A549 (cell line): ENCODE measurements at regions not wholly inside any gene's neighbourhood (a gene's known extent, or its start where the extent isn't known, plus 50 kb on each side); places are given as distances from the start of the nearest gene placed in this dataset.

ENCODE experiments used
- ATAC-seq, 2 experiments: fragments of 200-7000 bp in 1 of 2; fragments of >200 bp in 1 of 2; cut with Nextera tagmentation in 1 of 2; cut with Tn5 transposase in 1 of 2; 3 replicates each; pipeline versions ENCODE4 v1.8.0 to v1.9.1; 2018 to 2020; ENCODE audit warnings: mild to moderate bottlenecking in 1 of 2, moderate library complexity in 1 of 2
- CTCF ChIA-PET: fragments of 300-600 bp; sonication (Branson Sonifier 250); formaldehyde crosslinking; extraction: SDS; loops from one replicate; lab custom pipeline; 2021; ENCODE audit warnings: antibody characterized with exemption, inconsistent platforms; lab: Yijun Ruan, JAX
- POLR2A ChIA-PET: fragments of 350-600 bp; formaldehyde crosslinking; extraction: SDS; loops from one replicate; lab custom pipeline; 2021; ENCODE audit warnings: antibody characterized with exemption, inconsistent platforms; lab: Yijun Ruan, JAX
- DNase-seq, 2 experiments: peaks; one replicate each; pipeline versions ENCODE4 v3.0.0 to v3.0.0-alpha.2; 2011 to 2016; ENCODE audit warnings: low read depth in 1 of 2, low spot score in 1 of 2
- FAIRE-seq: peaks from 2 replicates; lab custom pipeline; 2011; peaks lifted over from hg19 to GRCh38; lab: Jason Lieb, UNC
- H3K27ac ChIP-seq, 2 experiments: fragments of >200 bp; sonication (Bioruptor Twin); formaldehyde crosslinking; 3 replicates each; pipeline ENCODE4 v1.5.1; 2016 to 2017
- H3K4me1 ChIP-seq: fragments of >200 bp; sonication (Bioruptor Twin); formaldehyde crosslinking; 3 replicates; pipeline ENCODE4 v1.6.1; 2016
- H3K4me2 ChIP-seq: fragments of >200 bp; sonication (Bioruptor Twin); formaldehyde crosslinking; 3 replicates; pipeline ENCODE4 v1.6.1; 2016
- H3K4me3 ChIP-seq: fragments of >200 bp; sonication (Bioruptor Twin); formaldehyde crosslinking; 3 replicates; pipeline ENCODE4 v1.5.1; 2016
- H3K9me3 ChIP-seq: fragments of >200 bp; sonication (Bioruptor Twin); formaldehyde crosslinking; 3 replicates; pipeline ENCODE4 v1.6.1; 2016
- CHD2 ChIP-seq: fragments of 150-350 bp; IDR thresholded peaks from 2 replicates; pipeline ENCODE4 v1.6.1; 2014; ENCODE audit warnings: low read length; ENCODE audit not compliant: partially characterized antibody
- EHF ChIP-seq: fragments of 250-450 bp; sonication (Bioruptor Pico); IDR thresholded peaks from 2 replicates; pipeline ENCODE4 v1.5.0; 2020; ENCODE audit warnings: mild to moderate bottlenecking
- ELK1 ChIP-seq: fragments of 150-350 bp; IDR thresholded peaks from 2 replicates; pipeline ENCODE4 v1.6.1; 2014; ENCODE audit warnings: low read depth, mild to moderate bottlenecking, low read length
- FOSL2 ChIP-seq, 2 experiments: fragments of 450-650 bp in 1 of 2; fragments of >200 bp in 1 of 2; sonication (Bioruptor Twin) in 1 of 2; formaldehyde crosslinking; IDR thresholded peaks; 2 replicates each; pipeline versions ENCODE4 v1.5.0 to v1.6.1; 2016 to 2020; ENCODE audit warnings: mild to moderate bottlenecking in 1 of 2, moderate library complexity in 1 of 2
- GATA3 ChIP-seq: IDR thresholded peaks from 2 replicates; pipeline ENCODE4 v1.6.1; 2012; ENCODE audit warnings: borderline replicate concordance
- HES2 ChIP-seq: fragments of >200 bp; sonication (Bioruptor Twin); formaldehyde crosslinking; IDR thresholded peaks from 2 replicates; pipeline ENCODE4 v1.6.1; 2016
- HEYL ChIP-seq: fragments of 250-450 bp; sonication (Bioruptor Pico); IDR thresholded peaks from 2 replicates; pipeline ENCODE4 v1.8.0; 2021; ENCODE audit warnings: mild to moderate bottlenecking, moderate library complexity
- HMGXB4 ChIP-seq: fragments of 250-450 bp; sonication (Bioruptor Pico); IDR thresholded peaks from 2 replicates; pipeline ENCODE4 v1.5.0; 2021; ENCODE audit warnings: mild to moderate bottlenecking, moderate library complexity, borderline replicate concordance
- HOXB13 ChIP-seq: fragments of 250-450 bp; sonication (Bioruptor Pico); IDR thresholded peaks from 2 replicates; pipeline ENCODE4 v1.5.0; 2020; ENCODE audit warnings: low read depth, mild to moderate bottlenecking, moderate library complexity
- JUN ChIP-seq, 2 experiments: fragments of >200 bp; sonication (Bioruptor Twin); formaldehyde crosslinking; IDR thresholded peaks; 2 replicates in 1 of 2; 3 replicates in 1 of 2; pipeline ENCODE4 v1.6.1; 2016 to 2017
- MAFK ChIP-seq: fragments of 450-650 bp; IDR thresholded peaks from 2 replicates; pipeline ENCODE4 v1.6.1; 2014; ENCODE audit not compliant: partially characterized antibody
- MAX ChIP-seq: IDR thresholded peaks from 2 replicates; pipeline ENCODE4 v1.6.1; 2012
- MYC ChIP-seq: IDR thresholded peaks from 2 replicates; pipeline ENCODE4 v1.6.1; 2012; ENCODE audit warnings: mild to moderate bottlenecking, inconsistent platforms, low read length, improper control_type of control experiment, borderline replicate concordance
- NFE2L2 ChIP-seq: fragments of 150-350 bp; conservative IDR thresholded peaks from 2 replicates; pipeline ENCODE4 v1.6.1; 2014; ENCODE audit warnings: low read length
- NR3C1 ChIP-seq: fragments of >200 bp; sonication (Bioruptor Twin); formaldehyde crosslinking; IDR thresholded peaks from 3 replicates; pipeline ENCODE4 v1.6.1; 2017
- POLR2A ChIP-seq: IDR thresholded peaks from 2 replicates; pipeline ENCODE4 v1.6.1; 2012; ENCODE audit warnings: mild to moderate bottlenecking, low read length
- POLR2AphosphoS2 ChIP-seq: conservative IDR thresholded peaks from 2 replicates; pipeline ENCODE4 v1.6.1; 2012; ENCODE audit warnings: low read length, improper control_type of control experiment, inconsistent platforms
- REST ChIP-seq: fragments of 200-600 bp; sonication (generic); IDR thresholded peaks from 2 replicates; pipeline ENCODE4 v1.6.1; 2016; ENCODE audit warnings: antibody characterized with exemption, mild to moderate bottlenecking, moderate library complexity
- RFX5 ChIP-seq: fragments of 450-650 bp; IDR thresholded peaks from 2 replicates; pipeline ENCODE4 v1.7.1; 2014; ENCODE audit warnings: antibody characterized with exemption, mild to moderate bottlenecking, moderate library complexity
- SMC3 ChIP-seq: fragments of >200 bp; sonication (Bioruptor Twin); formaldehyde crosslinking; IDR thresholded peaks from 3 replicates; pipeline ENCODE4 v1.6.1; 2018; ENCODE audit warnings: inconsistent platforms
- ZC3H11A ChIP-seq: fragments of 450-650 bp; IDR thresholded peaks from 2 replicates; pipeline ENCODE4 v1.6.1; 2014; ENCODE audit warnings: antibody characterized with exemption, mild to moderate bottlenecking
- WGBS: methylation state at CpG from one replicate; pipeline ENCODE4 v1.1.6; 2017; ENCODE audit errors: missing lambda C conversion rate; 5-methylcytosine and 5-hydroxymethylcytosine counted together

GRCh38 chr5:176714067-176714466 is 66.8 kb downstream of the TSPAN17 start:
- TF ChIP-seq FOSL2 (IDR thresholded peaks at IDR 0.05) (no peak), FOSL2 (CRISPR knock-in tag; IDR thresholded peaks at IDR 0.05) (no peak)
- ChIA-PET CTCF (interaction anchor here (0.6 to 2.0 kb wide), 2 partner anchors 53 to 234 kb away, joined by 3 to 10 read pairs; no protein-coding TSS in a partner anchor), POLR2A (no interaction called here)
- DNase-seq (no peak), FAIRE-seq (no peak), ATAC-seq (no peak)
- Histone ChIP-seq H3K27ac (no peak overlapping the region), H3K4me1 (no peaks in the 10 kb centered on the region), H3K4me2 (no peak overlapping the region), H3K9me3 (peaks cover 30% of the 10 kb centered on the region), H3K4me3 (no peak overlapping the region)
- WGBS: 21% methylated on average over 4 of the region's 4 CpGs

GRCh38 chr5:176716320-176716719 is 69.0 kb downstream of the TSPAN17 start:
- no peak overlapping the region; the same call in 2 of the 3 replicates for H3K4me2 ChIP-seq
- peak in 1 of 2 experiments; percentile 35 for DNase-seq
- no peak for FAIRE-seq
- TF ChIP-seq FOSL2 (IDR thresholded peaks at IDR 0.05) (no peak), FOSL2 (CRISPR knock-in tag; IDR thresholded peaks at IDR 0.05) (peak; percentile 71; the same call in 1 of the 2 replicates), MAFK (peak; percentile 58), NR3C1 (no peak)
- 4% methylated on average over 4 of the region's 4 CpGs for WGBS
- H3K27ac ChIP-seq: no peak overlapping the region
- ChIA-PET POLR2A (no interaction called here), CTCF (interaction anchor here (0.9 to 2.1 kb wide), 4 partner anchors 12 to 58 kb away, joined by 3 to 7 read pairs (median 5); no protein-coding TSS in a partner anchor)
- H3K9me3 ChIP-seq: peaks cover 30% of the 10 kb centered on the region
- H3K4me1 ChIP-seq: no peaks in the 10 kb centered on the region
- no peak overlapping the region for H3K4me3 ChIP-seq
- ATAC-seq: no peak

- no peak overlapping the region for H3K4me3 ChIP-seq
- TF ChIP-seq NR3C1: no peak
- TF ChIP-seq ELK1: no peak
- TF ChIP-seq HEYL (CRISPR knock-in tag): no peak
- TF ChIP-seq NFE2L2: no peak
- no peak for TF ChIP-seq HMGXB4 (CRISPR knock-in tag)
- TF ChIP-seq HOXB13: no peak
- no peak for TF ChIP-seq JUN (IDR thresholded peaks at IDR 0.05)
- TF ChIP-seq GATA3: no peak
- no peak for TF ChIP-seq MYC
- no peak for TF ChIP-seq SMC3
- TF ChIP-seq REST: no peak
- no peak for TF ChIP-seq RFX5
- TF ChIP-seq POLR2A: no peak
- no peak for TF ChIP-seq EHF
- no peak for TF ChIP-seq HES2
- no peak for TF ChIP-seq POLR2AphosphoS2
- no peak for TF ChIP-seq CHD2
- no peak for TF ChIP-seq ZC3H11A
- no peak for TF ChIP-seq MAX
- H3K9me3 ChIP-seq: peaks cover 18% of the 10 kb centered on the region
- DNase-seq (no peak), ATAC-seq (no peak), FAIRE-seq (no peak)
- POLR2A ChIA-PET: no interaction called here
- CTCF ChIA-PET: interaction anchor here (1.9 kb wide), 1 partner anchor 59 kb away, joined by 5 read pairs; no protein-coding TSS in a partner anchor
- 34% methylated on average over 14 of the region's 14 CpGs for WGBS
- H3K4me1 ChIP-seq: no peaks in the 10 kb centered on the region
- H3K4me2 ChIP-seq: no peak overlapping the region
- H3K27ac ChIP-seq: no peak overlapping the region
Observed at GRCh38 chr5:176719113-176719739, 71.9 kb downstream of the TSPAN17 start.
